ENCODE measurements at regions not wholly inside any gene's neighbourhood (a gene's known extent, or its start where the extent isn't known, plus 50 kb on each side); places are given as distances from the start of the nearest gene placed in this dataset.
"Not testable (repeated sequence)": the region's sequence is repeated elsewhere in the genome, so short reads cannot be mapped to it uniquely, and the experiment has no call there.

- in situ Hi-C loops (cut with HindIII; ENCODE audit: low pct_unique_long_range_greater_than_20kb, low sequenced_read_pairs): no loop called here
Observed at GRCh38 chr5:175353926-175354325, 90.1 kb downstream of the DRD1 start.

GRCh38 chr5:175351897-175352590 is 91.9 kb downstream of the DRD1 start:
- no peak for DNase-seq (ENCODE audit: low read depth, low spot score)
- in situ Hi-C loops (cut with HindIII; ENCODE audit: low pct_unique_long_range_greater_than_20kb, low sequenced_read_pairs): no loop called here

More at GRCh38 chr5:175353926-175354325, 90.1 kb downstream of the DRD1 start:
- no peak for DNase-seq (ENCODE audit: low read depth, low spot score)

- no peak for DNase-seq (ENCODE audit: low read depth, low spot score)
- in situ Hi-C loops (cut with HindIII; ENCODE audit: low pct_unique_long_range_greater_than_20kb, low sequenced_read_pairs): no loop called here
Observed at GRCh38 chr5:175351126-175351525, 92.9 kb downstream of the DRD1 start.

GRCh38 chr5:175347931-175348330 is 96.1 kb downstream of the DRD1 start:
- in situ Hi-C loops (cut with HindIII; ENCODE audit: low pct_unique_long_range_greater_than_20kb, low sequenced_read_pairs): no loop called here
- no peak for DNase-seq (ENCODE audit: low read depth, low spot score)

GRCh38 chr5:175347027-175347426 is 97.0 kb downstream of the DRD1 start:
- in situ Hi-C loops (cut with HindIII; ENCODE audit: low pct_unique_long_range_greater_than_20kb, low sequenced_read_pairs): no loop called here
- no peak for DNase-seq (ENCODE audit: low read depth, low spot score)

GRCh38 chr5:175344331-175345195 is 99.4 kb downstream of the DRD1 start:
- in situ Hi-C loops (cut with HindIII; ENCODE audit: low pct_unique_long_range_greater_than_20kb, low sequenced_read_pairs): no loop called here
- DNase-seq (ENCODE audit: low read depth, low spot score): peak; percentile 8

GRCh38 chr5:175343308-175343707 is 100.7 kb downstream of the DRD1 start:
- in situ Hi-C loops (cut with HindIII; ENCODE audit: low pct_unique_long_range_greater_than_20kb, low sequenced_read_pairs): no loop called here
- no peak for DNase-seq (ENCODE audit: low read depth, low spot score)

- in situ Hi-C loops (cut with HindIII; ENCODE audit: low pct_unique_long_range_greater_than_20kb, low sequenced_read_pairs): no loop called here
- DNase-seq (ENCODE audit: low read depth, low spot score): no peak
Observed at GRCh38 chr5:175340180-175340579, 103.8 kb downstream of the DRD1 start.

- DNase-seq (ENCODE audit: low read depth, low spot score): no peak
- in situ Hi-C loops (cut with HindIII; ENCODE audit: low pct_unique_long_range_greater_than_20kb, low sequenced_read_pairs): no loop called here
Observed at GRCh38 chr5:175337680-175338079, 106.3 kb downstream of the DRD1 start.

GRCh38 chr5:175336781-175337180 is 107.2 kb downstream of the DRD1 start:
- in situ Hi-C loops (cut with HindIII; ENCODE audit: low pct_unique_long_range_greater_than_20kb, low sequenced_read_pairs): no loop called here
- no peak for DNase-seq (ENCODE audit: low read depth, low spot score)

GRCh38 chr5:175335691-175336090 is 108.3 kb downstream of the DRD1 start:
- in situ Hi-C loops (cut with HindIII; ENCODE audit: low pct_unique_long_range_greater_than_20kb, low sequenced_read_pairs): no loop called here
- peak; percentile 67 for DNase-seq (ENCODE audit: low read depth, low spot score)

GRCh38 chr5:175331173-175332036 is 112.6 kb downstream of the DRD1 start:
- in situ Hi-C loops (cut with HindIII; ENCODE audit: low pct_unique_long_range_greater_than_20kb, low sequenced_read_pairs): not testable (repeated sequence)

GRCh38 chr5:175329976-175330375 is 114.0 kb downstream of the DRD1 start:
- no peak for DNase-seq (ENCODE audit: low read depth, low spot score)
- in situ Hi-C loops (cut with HindIII; ENCODE audit: low pct_unique_long_range_greater_than_20kb, low sequenced_read_pairs): no loop called here

More at GRCh38 chr5:175331173-175332036, 112.6 kb downstream of the DRD1 start:
- not testable (repeated sequence) for DNase-seq (ENCODE audit: low read depth, low spot score)

GRCh38 chr5:175328687-175329086 is 115.3 kb downstream of the DRD1 start:
- in situ Hi-C loops (cut with HindIII; ENCODE audit: low pct_unique_long_range_greater_than_20kb, low sequenced_read_pairs): no loop called here
- DNase-seq (ENCODE audit: low read depth, low spot score): no peak

GRCh38 chr5:175328176-175328575 is 115.8 kb downstream of the DRD1 start:
- in situ Hi-C loops (cut with HindIII; ENCODE audit: low pct_unique_long_range_greater_than_20kb, low sequenced_read_pairs): no loop called here
- no peak for DNase-seq (ENCODE audit: low read depth, low spot score)

- in situ Hi-C loops (cut with HindIII; ENCODE audit: low pct_unique_long_range_greater_than_20kb, low sequenced_read_pairs): no loop called here
- no peak for DNase-seq (ENCODE audit: low read depth, low spot score)
Observed at GRCh38 chr5:175325681-175326080, 118.3 kb downstream of the DRD1 start.

- peak; percentile 7 for DNase-seq (ENCODE audit: low read depth, low spot score)
- in situ Hi-C loops (cut with HindIII; ENCODE audit: low pct_unique_long_range_greater_than_20kb, low sequenced_read_pairs): no loop called here
Observed at GRCh38 chr5:175321927-175322532, 122.0 kb downstream of the DRD1 start.

GRCh38 chr5:175319199-175319598 is 124.8 kb downstream of the DRD1 start:
- DNase-seq (ENCODE audit: low read depth, low spot score): no peak
- in situ Hi-C loops (cut with HindIII; ENCODE audit: low pct_unique_long_range_greater_than_20kb, low sequenced_read_pairs): no loop called here

Data from SK-MEL-5 (cell line).